GM12878 (cell line): ENCODE measurements at regions not wholly inside any gene's neighbourhood (a gene's known extent, or its start where the extent isn't known, plus 50 kb on each side); places are given as distances from the start of the nearest gene placed in this dataset.

Experiments used
- ATAC-seq: fragments of 200-7000 bp; cut with Tn5 transposase; 3 replicates; pipeline ENCODE4 v1.9.1; 2020; ENCODE audit warnings: mild to moderate bottlenecking, moderate library complexity
- BruUV-seq: library from RNA; stranded (reverse); fragments of 400-500 nt; replicated peaks from 2 replicates; lab custom pipeline; 2021; lab: Mats Ljungman, UMichigan
- CTCF ChIA-PET: fragments of 300-600 bp; sonication (Branson Sonifier 250); formaldehyde crosslinking; extraction: SDS; loops from one replicate; lab custom pipeline; 2021; ENCODE audit warnings: inconsistent platforms; lab: Yijun Ruan, JAX
- POLR2A ChIA-PET: fragments of 350-600 bp; formaldehyde crosslinking; extraction: SDS; loops from one replicate; lab custom pipeline; 2021; ENCODE audit warnings: inconsistent platforms; lab: Charles Lee
- RAD21 ChIA-PET: fragments of 300-600 bp; sonication (Branson Sonifier 250); formaldehyde crosslinking; loops from one replicate; lab custom pipeline; 2023; ENCODE audit warnings: antibody characterized with exemption; ENCODE audit not compliant: unreplicated experiment; lab: Charles Lee
- SMC1A ChIA-PET: fragments of 300-600 bp; sonication (Branson Sonifier 250); formaldehyde crosslinking; loops from one replicate; lab custom pipeline; 2023; ENCODE audit not compliant: unreplicated experiment, uncharacterized antibody; lab: Charles Lee
- DNase-seq: peaks from one replicate; pipeline ENCODE4 v3.0.0-alpha.2; 2011; ENCODE audit warnings: low read depth, low spot score
- FAIRE-seq: peaks from 3 replicates; lab custom pipeline; 2011; peaks lifted over from hg19 to GRCh38; lab: Jason Lieb, UNC
- H2AFZ ChIP-seq: 2 replicates; pipeline ENCODE4 v1.6.0; 2011; ENCODE audit warnings: low read depth, low read length, control low read depth; ENCODE audit not compliant: control insufficient read depth
- H3K27ac ChIP-seq: 2 replicates; pipeline ENCODE4 v1.5.1; 2011; ENCODE audit warnings: control low read depth; ENCODE audit not compliant: control insufficient read depth, insufficient read depth
- H3K27me3 ChIP-seq, 2 experiments: replicated peaks in 1 of 2; 2 replicates each; pipeline versions ENCODE4 v1.6.0 to v1.6.1; 2011; ENCODE audit warnings: low read length in 1 of 2; ENCODE audit not compliant: control insufficient read depth in 2 of 2, insufficient read depth in 2 of 2
- H3K36me3 ChIP-seq, 2 experiments: 2 replicates each; pipeline ENCODE4 v1.5.1; 2011; ENCODE audit warnings: low read length in 1 of 2; ENCODE audit not compliant: control insufficient read depth in 2 of 2, insufficient read depth in 2 of 2
- H3K4me1 ChIP-seq: 2 replicates; pipeline ENCODE4 v1.6.1; 2011; ENCODE audit warnings: mild to moderate bottlenecking, low read length, moderate library complexity, mixed read lengths; ENCODE audit not compliant: control insufficient read depth, insufficient read depth
- H3K4me2 ChIP-seq: 2 replicates; pipeline ENCODE4 v1.6.0; 2011; ENCODE audit warnings: control low read depth; ENCODE audit not compliant: control insufficient read depth, insufficient read depth
- H3K4me3 ChIP-seq: fragments of 200-600 bp; sonication (generic); 2 replicates; pipeline ENCODE4 v1.5.1; 2016
- H3K79me2 ChIP-seq: 2 replicates; pipeline ENCODE4 v1.6.0; 2011; ENCODE audit warnings: low read length; ENCODE audit not compliant: control insufficient read depth, insufficient read depth
- H3K9ac ChIP-seq: 2 replicates; pipeline ENCODE4 v1.8.0; 2011; ENCODE audit warnings: low read length, control low read depth, mixed read lengths; ENCODE audit not compliant: control insufficient read depth, insufficient read depth
- H3K9me3 ChIP-seq: replicated peaks from 3 replicates; pipeline ENCODE4 v1.5.1; 2011; ENCODE audit warnings: mild to moderate bottlenecking, low read length; ENCODE audit not compliant: control insufficient read depth, insufficient read depth
- H4K20me1 ChIP-seq: 2 replicates; pipeline ENCODE4 v1.6.0; 2011; ENCODE audit not compliant: control insufficient read depth, insufficient read depth
- BACH1 ChIP-seq: fragments of 450-650 bp; IDR thresholded peaks from 2 replicates; pipeline ENCODE4 v1.6.1; 2017; ENCODE audit warnings: mild to moderate bottlenecking, borderline replicate concordance
- BHLHE40 ChIP-seq, 2 experiments: fragments of 450-650 bp in 1 of 2; IDR thresholded peaks; 2 replicates each; pipeline ENCODE4 v1.6.1; 2011 to 2017; ENCODE audit warnings: low read depth in 2 of 2, borderline replicate concordance in 1 of 2, improper control_type of control experiment in 1 of 2, low read length in 1 of 2, mild to moderate bottlenecking in 1 of 2
- GABPA ChIP-seq: IDR thresholded peaks from 2 replicates; pipeline ENCODE4 v1.6.1; 2014; ENCODE audit warnings: antibody characterized with exemption, low read depth, mild to moderate bottlenecking, inconsistent platforms
- HDAC6 ChIP-seq: fragments of 200-600 bp; sonication (generic); IDR thresholded peaks from one replicate; pipeline ENCODE4 v1.8.0; 2017; ENCODE audit warnings: antibody characterized with exemption; ENCODE audit not compliant: unreplicated experiment
- HDGF ChIP-seq: fragments of 450-650 bp; IDR thresholded peaks from 2 replicates; pipeline ENCODE4 v1.6.1; 2016; ENCODE audit warnings: antibody characterized with exemption
- LARP7 ChIP-seq: fragments of 450-650 bp; IDR thresholded peaks from 2 replicates; pipeline ENCODE4 v1.6.1; 2017; ENCODE audit warnings: mild to moderate bottlenecking
- NFYB ChIP-seq: IDR thresholded peaks from 2 replicates; pipeline ENCODE4 v1.6.1; 2011; ENCODE audit warnings: low read depth, mild to moderate bottlenecking, low read length, improper control_type of control experiment, moderate library complexity; ENCODE audit not compliant: insufficient read depth
- RB1 ChIP-seq: fragments of 450-650 bp; formaldehyde crosslinking; IDR thresholded peaks from 2 replicates; pipeline ENCODE4 v1.6.1; 2017; ENCODE audit warnings: mild to moderate bottlenecking, borderline replicate concordance
- SIX5 ChIP-seq: IDR thresholded peaks from 2 replicates; pipeline ENCODE4 v1.6.1; 2011; ENCODE audit warnings: mild to moderate bottlenecking, low read depth, low read length, moderate library complexity; ENCODE audit not compliant: severe bottlenecking
- ZSCAN29 ChIP-seq: fragments of 450-650 bp; IDR thresholded peaks from 2 replicates; pipeline ENCODE4 v1.6.1; 2017; ENCODE audit warnings: mild to moderate bottlenecking, moderate library complexity
- WGBS: methylation state at CpG from one replicate; pipeline ENCODE4 v1.1.6; 2016; ENCODE audit warnings: low lambda C conversion rate; ENCODE audit not compliant: insufficient replicate concordance, insufficient coverage; ENCODE audit errors: missing lambda C conversion rate; 5-methylcytosine and 5-hydroxymethylcytosine counted together
- in situ Hi-C: fragments of 300-500 bp; cut with MboI; formaldehyde crosslinking; loops from 9 replicates; pipeline ENCODE4 v1.14.3; 2018; ENCODE audit warnings: mixed read lengths
- intact Hi-C: fragments of 100-400 bp; cut with micrococcal nuclease; formaldehyde crosslinking; loops from one replicate; pipeline ENCODE4 v1.14.2; 2022; ENCODE audit not compliant: unreplicated experiment
- TF ChIP-seq, protein P1 (sequence below): IDR thresholded peaks from 2 replicates; pipeline ENCODE4 v1.6.1; 2012; ENCODE audit warnings: low read length, inconsistent platforms
- TF ChIP-seq, protein P2 (sequence below): IDR thresholded peaks from 2 replicates; pipeline ENCODE4 v1.6.1; 2011; ENCODE audit warnings: borderline replicate concordance, low read depth, mild to moderate bottlenecking, moderate library complexity, mixed read lengths, low read length; ENCODE audit not compliant: insufficient read depth; ENCODE audit errors: extremely low read length

- POLR2A ChIA-PET: no interaction called here
- intact Hi-C loops (no loop called here), in situ Hi-C loops (no loop called here)
- Histone ChIP-seq H3K4me1 (no peaks in the 10 kb centered on the region), H2AFZ (no peak overlapping the region), H3K27me3 (no peaks in the 10 kb centered on the region), H3K9ac (no peak overlapping the region), H3K27ac (no peak overlapping the region), H3K4me2 (no peak overlapping the region), H4K20me1 (no peaks in the 10 kb centered on the region), H3K79me2 (no peaks in the 10 kb centered on the region), H3K9me3 (no peaks in the 10 kb centered on the region), H3K36me3 (no peaks in the 10 kb centered on the region), H3K4me3 (no peak overlapping the region)
- RAD21 ChIA-PET: no interaction called here
- DNase-seq (no peak), FAIRE-seq (no peak), ATAC-seq (no peak)
- no TSS peak for BruUV-seq
- WGBS: 32% methylated on average over 3 of the region's 3 CpGs
- SMC1A ChIA-PET: interaction anchor here (0.9 to 1.5 kb wide), 3 partner anchors 9 to 22 kb away, joined by 3 read pairs; no protein-coding TSS in a partner anchor
- CTCF ChIA-PET: no interaction called here
- TF ChIP-seq HDGF (no peak), GABPA (no peak), BHLHE40 (IDR thresholded peaks at IDR 0.05; ENCODE audit: borderline replicate concordance in 1 of 2, low read depth in 2 of 2, low read length in 1 of 2) (no peak), RB1 (no peak), SIX5 (no peak)
These were observed 301.9 kb upstream of the KCNJ16 start for GRCh38 chr17:69773081-69773480.

- intact Hi-C loops (no loop called here), in situ Hi-C loops (no loop called here)
- Histone ChIP-seq H2AFZ (no peak overlapping the region), H4K20me1 (no peaks in the 10 kb centered on the region), H3K4me1 (no peaks in the 10 kb centered on the region), H3K27me3 (no peaks in the 10 kb centered on the region), H3K4me3 (no peak overlapping the region), H3K4me2 (no peak overlapping the region), H3K27ac (no peak overlapping the region), H3K9ac (no peak overlapping the region), H3K9me3 (no peaks in the 10 kb centered on the region), H3K79me2 (no peaks in the 10 kb centered on the region), H3K36me3 (no peaks in the 10 kb centered on the region)
- ChIA-PET POLR2A (no interaction called here), RAD21 (no interaction called here), SMC1A (no interaction called here), CTCF (interaction anchor here (1.1 kb wide), 1 partner anchor 171 kb away, joined by 3 read pairs; no protein-coding TSS in a partner anchor)
- ATAC-seq: no peak
- BruUV-seq: no TSS peak
- FAIRE-seq: no peak
- DNase-seq: no peak
- WGBS: 16% methylated on average over 8 of the region's 8 CpGs
- TF ChIP-seq HDAC6 (no peak), LARP7 (no peak), NFYB (no peak), BACH1 (no peak), ZSCAN29 (no peak)
- TF ChIP-seq, protein P1, sequence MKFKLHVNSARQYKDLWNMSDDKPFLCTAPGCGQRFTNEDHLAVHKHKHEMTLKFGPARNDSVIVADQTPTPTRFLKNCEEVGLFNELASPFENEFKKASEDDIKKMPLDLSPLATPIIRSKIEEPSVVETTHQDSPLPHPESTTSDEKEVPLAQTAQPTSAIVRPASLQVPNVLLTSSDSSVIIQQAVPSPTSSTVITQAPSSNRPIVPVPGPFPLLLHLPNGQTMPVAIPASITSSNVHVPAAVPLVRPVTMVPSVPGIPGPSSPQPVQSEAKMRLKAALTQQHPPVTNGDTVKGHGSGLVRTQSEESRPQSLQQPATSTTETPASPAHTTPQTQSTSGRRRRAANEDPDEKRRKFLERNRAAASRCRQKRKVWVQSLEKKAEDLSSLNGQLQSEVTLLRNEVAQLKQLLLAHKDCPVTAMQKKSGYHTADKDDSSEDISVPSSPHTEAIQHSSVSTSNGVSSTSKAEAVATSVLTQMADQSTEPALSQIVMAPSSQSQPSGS: no peak
- TF ChIP-seq, protein P2, sequence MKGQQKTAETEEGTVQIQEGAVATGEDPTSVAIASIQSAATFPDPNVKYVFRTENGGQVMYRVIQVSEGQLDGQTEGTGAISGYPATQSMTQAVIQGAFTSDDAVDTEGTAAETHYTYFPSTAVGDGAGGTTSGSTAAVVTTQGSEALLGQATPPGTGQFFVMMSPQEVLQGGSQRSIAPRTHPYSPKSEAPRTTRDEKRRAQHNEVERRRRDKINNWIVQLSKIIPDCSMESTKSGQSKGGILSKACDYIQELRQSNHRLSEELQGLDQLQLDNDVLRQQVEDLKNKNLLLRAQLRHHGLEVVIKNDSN: no peak
These were observed 295.4 kb upstream of the KCNJ16 start for GRCh38 chr17:69779378-69780214.
